Activated CD8-positive, alpha-beta T cell treated with anti-CD3 and anti-CD28 coated beads for 36 hours (primary cell): ENCODE measurements at regions not wholly inside any gene's neighbourhood (a gene's known extent, or its start where the extent isn't known, plus 50 kb on each side); places are given as distances from the start of the nearest gene placed in this dataset.

Experiments used
- ATAC-seq: fragments of 200-7000 bp; cut with Tn5 transposase; one replicate; pipeline ENCODE4 v1.10.0; 2021; ENCODE audit warnings: mild to moderate bottlenecking, moderate library complexity
- CTCF ChIA-PET: fragments of 350-600 bp; sonication (Branson Sonifier 250); formaldehyde crosslinking; loops from one replicate; lab custom pipeline; 2021; ENCODE audit warnings: antibody characterized with exemption; lab: Charles Lee
- POLR2A ChIA-PET: fragments of 350-600 bp; sonication (Branson Sonifier 250); formaldehyde crosslinking; loops from one replicate; lab custom pipeline; 2021; ENCODE audit warnings: antibody characterized with exemption; lab: Charles Lee
- DNase-seq: peaks from one replicate; pipeline ENCODE4 v3.0.0-alpha.2; 2020
- H3K27ac Mint-ChIP-seq: one replicate; pipeline ENCODE4 v1.8.0; 2021; ENCODE audit warnings: mild to moderate bottlenecking, mixed read lengths
- H3K27me3 Mint-ChIP-seq: one replicate; pipeline ENCODE4 v1.8.0; 2021; ENCODE audit warnings: mixed read lengths
- H3K36me3 Mint-ChIP-seq: one replicate; pipeline ENCODE4 v1.8.0; 2021; ENCODE audit warnings: low read depth, mixed read lengths
- H3K4me1 Mint-ChIP-seq: one replicate; pipeline ENCODE4 v1.8.0; 2021; ENCODE audit warnings: low read depth, mixed read lengths
- H3K4me3 Mint-ChIP-seq: one replicate; pipeline ENCODE4 v1.8.0; 2021; ENCODE audit warnings: mild to moderate bottlenecking, moderate library complexity, mixed read lengths
- H3K9me3 Mint-ChIP-seq: one replicate; pipeline ENCODE4 v1.8.0; 2021; ENCODE audit warnings: mixed read lengths
- CTCF ChIP-seq: fragments of 200-600 bp; IDR thresholded peaks from one replicate; pipeline ENCODE4 v1.8.0; 2022; ENCODE audit warnings: antibody characterized with exemption, mild to moderate bottlenecking
- intact Hi-C: fragments of 100-400 bp; cut with micrococcal nuclease; formaldehyde crosslinking; loops from one replicate; pipeline ENCODE4 v1.10.0; 2022

- CTCF ChIA-PET = no interaction called here
- H3K27ac Mint-ChIP-seq = no peak overlapping the region
These were observed 348.0 kb upstream of the MEX3C start for GRCh38 chr18:51545446-51545845.

GRCh38 chr18:51559198-51559901 is 361.9 kb upstream of the MEX3C start:
- ATAC-seq (no peak), DNase-seq (no peak)
- TF ChIP-seq CTCF = no peak
- H3K27ac Mint-ChIP-seq = no peak overlapping the region
- no peaks in the 10 kb centered on the region for H3K9me3 Mint-ChIP-seq
- H3K4me3 Mint-ChIP-seq = no peak overlapping the region
- ChIA-PET CTCF (no interaction called here), POLR2A (interaction anchor here (0.8 kb wide), 1 partner anchor 21 kb away, joined by 3 read pairs; no protein-coding TSS in a partner anchor)
- no peaks in the 10 kb centered on the region for H3K4me1 Mint-ChIP-seq
- peaks cover 1% of the 10 kb centered on the region for H3K27me3 Mint-ChIP-seq
- intact Hi-C loops = no loop called here
- H3K36me3 Mint-ChIP-seq = no peaks in the 10 kb centered on the region

More at GRCh38 chr18:51545446-51545845, 348.0 kb upstream of the MEX3C start:
- DNase-seq = no peak
- Mint-ChIP-seq H3K27me3 (peaks cover 6% of the 10 kb centered on the region), H3K9me3 (no peaks in the 10 kb centered on the region), H3K4me1 (no peaks in the 10 kb centered on the region), H3K36me3 (no peaks in the 10 kb centered on the region), H3K4me3 (no peak overlapping the region)
- TF ChIP-seq CTCF = no peak
- POLR2A ChIA-PET = no interaction called here
- no peak for ATAC-seq
- intact Hi-C loops = no loop called here

- ChIA-PET CTCF (no interaction called here), POLR2A (no interaction called here)
- H3K27me3 Mint-ChIP-seq = peaks cover 1% of the 10 kb centered on the region
- intact Hi-C loops = no loop called here
- ATAC-seq (no peak), DNase-seq (no peak)
- H3K4me1 Mint-ChIP-seq = no peaks in the 10 kb centered on the region
- no peaks in the 10 kb centered on the region for H3K9me3 Mint-ChIP-seq
- H3K36me3 Mint-ChIP-seq = no peaks in the 10 kb centered on the region
- no peak for TF ChIP-seq CTCF
- H3K27ac Mint-ChIP-seq = no peak overlapping the region
- H3K4me3 Mint-ChIP-seq = no peak overlapping the region
These were observed 362.4 kb upstream of the MEX3C start for GRCh38 chr18:51559902-51560287.

GRCh38 chr18:51561821-51562220 is 364.3 kb upstream of the MEX3C start:
- no peak overlapping the region for H3K27ac Mint-ChIP-seq
- DNase-seq (no peak), ATAC-seq (no peak)
- H3K9me3 Mint-ChIP-seq = no peaks in the 10 kb centered on the region
- peaks cover 1% of the 10 kb centered on the region for H3K27me3 Mint-ChIP-seq
- TF ChIP-seq CTCF = no peak
- intact Hi-C loops = no loop called here
- POLR2A ChIA-PET = no interaction called here
- no peaks in the 10 kb centered on the region for H3K36me3 Mint-ChIP-seq
- CTCF ChIA-PET = no interaction called here
- H3K4me1 Mint-ChIP-seq = no peaks in the 10 kb centered on the region
- no peak overlapping the region for H3K4me3 Mint-ChIP-seq

- DNase-seq (no peak), ATAC-seq (no peak)
- Mint-ChIP-seq H3K4me3 (no peak overlapping the region), H3K4me1 (no peaks in the 10 kb centered on the region), H3K27ac (no peak overlapping the region), H3K9me3 (no peaks in the 10 kb centered on the region), H3K27me3 (no peaks in the 10 kb centered on the region), H3K36me3 (no peaks in the 10 kb centered on the region)
- POLR2A ChIA-PET = no interaction called here
- TF ChIP-seq CTCF = no peak
- CTCF ChIA-PET = no interaction called here
- intact Hi-C loops = no loop called here
These were observed 365.4 kb upstream of the MEX3C start for GRCh38 chr18:51562866-51563265.
